ENCODE measurements at regions not wholly inside any gene's neighbourhood (a gene's known extent, or its start where the extent isn't known, plus 50 kb on each side); places are given as distances from the start of the nearest gene placed in this dataset.
"Not testable (repeated sequence)": the region's sequence is repeated elsewhere in the genome, so short reads cannot be mapped to it uniquely, and the experiment has no call there.

DNA sequence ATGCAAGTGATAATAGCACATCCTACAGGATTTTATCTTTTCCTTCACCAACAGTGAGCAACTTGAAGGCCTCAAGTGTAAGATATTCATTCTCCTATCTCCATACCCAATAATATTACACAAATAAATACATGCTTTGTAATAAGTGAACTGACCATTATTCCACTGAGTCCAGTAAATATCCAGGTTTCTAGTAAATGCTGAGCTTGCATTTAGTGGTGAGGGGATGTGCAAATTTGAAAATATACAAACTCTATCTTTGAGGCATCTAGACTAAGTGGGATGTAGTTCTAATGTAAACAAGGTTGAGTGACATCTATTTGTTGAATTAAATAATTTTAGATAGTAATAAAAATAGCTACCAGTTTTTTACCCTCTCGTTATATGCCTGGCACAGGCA is 587.6 kb upstream of the IL12A start:
- DNase-seq: no peak

DNA sequence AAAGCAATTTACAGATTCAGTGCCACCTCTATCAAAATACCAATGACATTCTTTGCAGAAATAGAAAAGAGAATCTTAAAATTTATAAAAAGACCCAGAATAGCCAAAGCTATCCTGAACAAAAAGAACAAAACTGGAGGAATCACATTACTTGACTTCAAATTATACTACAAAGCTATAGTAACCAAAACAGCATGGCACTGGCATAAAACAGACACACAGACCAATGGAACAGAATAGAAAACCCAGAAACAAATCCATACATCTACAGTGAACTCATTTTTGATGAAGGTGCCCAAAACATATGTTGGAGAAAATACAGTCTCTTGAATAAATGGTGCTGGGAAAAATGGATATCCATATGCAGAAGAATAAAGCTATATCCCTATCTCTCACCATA is 578.9 kb upstream of the IL12A start:
- not testable (repeated sequence) for DNase-seq

DNA sequence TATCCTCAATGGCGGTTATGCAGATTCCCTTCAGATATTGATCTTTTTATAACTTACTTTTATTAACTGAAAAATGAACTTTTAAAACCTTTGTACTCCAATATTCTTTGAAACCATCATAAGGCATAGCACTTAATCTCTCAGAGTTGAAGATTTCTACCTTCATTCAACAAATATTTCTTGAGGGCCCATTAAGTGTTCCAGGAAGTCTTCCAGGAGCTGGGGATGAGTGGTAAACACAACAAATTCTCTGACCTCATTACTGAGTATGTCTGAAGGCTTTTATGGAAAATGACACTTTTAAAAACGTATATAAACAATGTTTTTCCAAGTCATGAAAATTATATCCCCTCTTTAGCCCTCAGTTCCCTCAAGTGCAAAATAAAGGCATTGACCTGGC is 575.3 kb upstream of the IL12A start:
- DNase-seq: no peak

- DNase-seq: no peak
Measured at GRCh38 chr3:159416856-159417255, 571.8 kb upstream of the IL12A start.

DNA sequence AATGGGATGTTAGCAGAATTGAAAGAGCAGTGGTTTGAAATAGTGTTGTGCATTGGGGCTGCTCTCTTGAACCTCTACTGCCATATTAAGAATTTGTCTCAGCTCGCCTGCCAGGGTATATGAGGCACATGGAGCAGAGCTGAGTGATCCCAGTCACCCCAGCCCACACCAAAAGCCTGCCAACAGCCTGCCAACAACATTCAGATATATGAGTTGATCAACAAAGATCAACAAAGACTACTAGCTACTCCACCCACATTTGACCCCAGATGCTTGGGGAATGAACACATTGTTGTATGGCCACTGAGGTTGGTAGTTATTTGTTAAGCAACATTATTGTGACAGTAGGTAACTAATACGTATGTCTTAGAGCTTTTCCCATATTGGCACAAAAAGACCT is 570.9 kb upstream of the IL12A start:
- DNase-seq: no peak

DNA sequence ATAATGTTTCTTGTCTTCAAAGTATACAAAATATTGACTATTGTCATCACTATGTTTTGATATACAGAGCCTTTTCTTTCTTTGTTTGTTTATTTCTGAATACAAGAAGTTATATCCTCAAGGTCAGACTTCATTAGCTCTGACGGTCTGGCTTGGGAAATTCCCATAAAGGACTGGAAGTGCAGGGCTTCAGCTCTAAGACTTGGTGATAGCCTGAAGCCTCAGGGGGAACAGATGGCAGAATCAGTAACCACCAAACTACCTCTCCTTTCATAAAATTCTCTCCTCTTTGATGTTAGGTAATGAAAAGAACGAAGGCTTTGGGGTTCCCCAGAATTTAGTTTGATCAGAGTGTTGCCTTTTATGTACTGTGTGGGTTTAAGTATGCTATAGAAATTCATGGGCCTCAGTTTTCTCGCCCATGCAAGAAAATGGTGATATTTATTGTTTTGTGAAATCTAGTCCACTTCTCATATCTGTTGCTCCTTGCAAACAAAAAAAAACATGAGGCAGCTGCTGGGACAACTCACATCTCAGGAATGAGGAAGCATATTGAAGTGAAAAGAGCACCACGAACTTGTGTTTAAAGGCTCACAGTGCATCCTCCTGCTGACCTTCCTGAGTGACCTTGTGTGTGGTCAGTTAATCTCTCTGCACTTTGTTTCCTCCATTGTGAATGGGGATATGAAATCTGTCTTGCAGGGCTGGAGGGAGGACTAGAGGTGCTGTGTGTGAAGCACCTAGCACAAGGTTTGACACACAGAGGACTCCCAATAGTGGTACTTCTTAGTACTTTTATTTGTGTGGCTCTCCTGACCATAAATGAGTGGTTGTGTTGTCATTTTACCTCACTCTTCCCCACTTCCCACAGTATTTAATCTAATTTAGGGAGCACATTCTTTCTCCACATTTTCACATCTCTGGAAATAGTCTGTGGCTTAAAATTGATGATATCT is 569.8 kb upstream of the IL12A start:
- no peak for DNase-seq

- no peak for DNase-seq
Measured at GRCh38 chr3:159429702-159430101, 558.9 kb upstream of the IL12A start.

- DNase-seq: no peak
Measured at GRCh38 chr3:159432682-159433340, 555.8 kb upstream of the IL12A start.

DNA sequence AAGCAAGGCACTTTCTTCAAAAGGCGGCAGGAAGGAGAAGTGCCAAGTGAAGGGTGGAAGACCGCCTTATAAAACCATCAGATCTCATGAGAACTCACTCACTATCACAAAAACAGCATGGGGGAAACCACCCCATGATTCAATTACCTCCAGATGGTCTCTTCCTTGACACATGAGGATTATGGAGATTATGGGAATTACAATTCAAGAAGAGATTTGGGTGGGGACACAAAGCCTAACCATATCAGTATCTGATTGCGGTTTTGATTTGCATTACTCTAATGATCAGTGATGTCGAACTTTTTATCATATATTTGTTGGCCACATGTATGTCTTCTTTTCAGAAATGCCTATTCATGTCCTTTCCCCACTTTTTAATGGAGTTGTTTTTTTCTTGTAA is 549.3 kb upstream of the IL12A start:
- DNase-seq: no peak

GRCh38 chr3:159441279-159441678 is 547.4 kb upstream of the IL12A start:
- no peak for DNase-seq

DNA sequence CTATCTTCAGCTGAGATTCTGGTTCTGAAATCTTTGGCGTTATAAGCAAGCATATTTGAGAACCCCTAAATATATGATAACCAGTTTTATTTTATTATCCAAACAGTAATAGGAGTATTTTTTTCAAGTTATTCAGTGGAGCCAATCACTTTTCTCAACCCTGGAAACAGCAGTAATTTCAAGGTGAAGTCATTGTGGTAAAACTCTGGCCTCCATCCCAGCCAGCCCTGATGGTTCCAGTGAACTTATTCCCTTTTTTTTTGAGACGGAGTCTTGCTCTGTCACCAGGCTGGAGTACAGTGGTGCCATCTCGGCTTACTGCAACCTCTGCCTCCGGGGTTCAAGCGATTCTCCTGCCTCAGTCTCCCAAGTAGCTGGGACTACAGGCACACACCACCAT is 545.4 kb upstream of the IL12A start:
- no peak for DNase-seq

- no peak for DNase-seq
Measured at GRCh38 chr3:159447841-159448240, 540.8 kb upstream of the IL12A start.

DNA sequence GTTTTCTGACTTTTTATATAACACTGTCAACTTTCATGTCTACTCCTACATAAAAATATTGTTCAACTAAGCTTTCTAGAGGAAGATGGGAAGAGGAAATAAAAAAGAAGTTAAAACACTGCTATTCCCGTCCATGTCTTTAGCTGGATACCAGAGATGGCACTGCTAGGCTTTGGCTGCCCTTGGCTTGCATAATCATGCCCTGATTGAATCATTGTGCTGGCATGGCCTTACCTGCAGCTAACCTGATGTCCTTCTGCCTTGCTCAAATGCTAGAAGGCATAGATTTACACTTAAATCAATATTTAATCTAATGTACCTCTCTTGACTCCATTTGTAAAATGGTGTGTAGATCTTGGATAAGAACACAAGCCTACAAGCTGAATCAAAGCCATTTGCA is 539.7 kb upstream of the IL12A start:
- no peak for DNase-seq

DNA sequence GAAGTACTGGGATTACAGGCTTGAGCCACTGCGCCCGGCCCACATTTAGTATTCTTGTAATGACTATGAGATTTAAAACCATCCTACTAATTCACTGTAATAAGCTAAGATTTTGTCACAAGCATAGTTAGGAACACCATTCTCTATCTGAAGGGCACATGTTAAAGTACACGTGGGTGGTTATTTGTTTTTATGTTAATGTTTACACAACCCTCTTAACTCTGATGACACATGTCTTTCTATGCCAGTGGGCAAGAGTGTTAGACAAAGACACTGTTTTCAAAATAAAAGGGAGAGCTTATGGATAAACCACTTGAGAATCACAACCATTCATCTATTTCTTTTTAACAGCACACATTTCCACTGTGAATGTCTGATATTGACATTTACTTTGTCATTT is 537.6 kb upstream of the IL12A start:
- no peak for DNase-seq

DNA sequence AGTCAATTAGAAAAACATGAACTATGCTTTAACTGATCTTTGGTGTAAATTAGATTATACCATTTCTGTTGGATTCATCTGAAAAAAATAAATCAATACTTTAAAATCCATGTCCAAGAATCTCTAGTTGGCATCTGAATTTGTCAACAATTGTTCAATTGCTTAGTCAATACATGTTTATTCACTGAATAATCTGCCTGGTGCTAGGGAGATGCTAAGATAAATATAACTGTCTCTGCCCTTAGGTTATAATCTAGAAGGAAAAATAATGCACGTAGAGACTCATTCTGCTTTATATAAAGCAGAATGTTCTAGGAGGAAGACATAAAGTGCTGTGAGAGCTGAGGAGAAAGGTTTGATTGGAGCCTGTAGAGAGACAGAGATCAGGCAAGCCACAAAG is 537.2 kb upstream of the IL12A start:
- DNase-seq: no peak

- DNase-seq: no peak
Measured at GRCh38 chr3:159453036-159453435, 535.6 kb upstream of the IL12A start.

DNA sequence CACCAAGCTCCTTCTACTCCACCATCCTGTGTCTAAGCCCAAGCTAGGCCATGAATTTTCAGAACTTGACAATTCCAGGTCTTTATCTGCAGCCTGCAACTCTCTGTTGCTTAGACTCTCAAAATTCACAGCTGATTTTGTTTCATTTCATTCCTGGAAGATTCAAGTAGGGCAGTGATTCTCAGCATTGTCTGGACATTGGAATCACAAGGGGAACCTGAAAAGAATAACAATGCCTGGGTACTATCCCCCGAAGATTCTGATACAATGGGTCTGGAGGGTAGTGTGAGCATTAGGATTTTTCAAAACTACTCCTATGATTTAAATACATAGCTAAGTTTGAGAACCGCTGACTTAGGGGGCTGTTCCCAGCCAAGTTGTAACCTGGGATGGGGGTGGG is 534.7 kb upstream of the IL12A start:
- no peak for DNase-seq

DNA sequence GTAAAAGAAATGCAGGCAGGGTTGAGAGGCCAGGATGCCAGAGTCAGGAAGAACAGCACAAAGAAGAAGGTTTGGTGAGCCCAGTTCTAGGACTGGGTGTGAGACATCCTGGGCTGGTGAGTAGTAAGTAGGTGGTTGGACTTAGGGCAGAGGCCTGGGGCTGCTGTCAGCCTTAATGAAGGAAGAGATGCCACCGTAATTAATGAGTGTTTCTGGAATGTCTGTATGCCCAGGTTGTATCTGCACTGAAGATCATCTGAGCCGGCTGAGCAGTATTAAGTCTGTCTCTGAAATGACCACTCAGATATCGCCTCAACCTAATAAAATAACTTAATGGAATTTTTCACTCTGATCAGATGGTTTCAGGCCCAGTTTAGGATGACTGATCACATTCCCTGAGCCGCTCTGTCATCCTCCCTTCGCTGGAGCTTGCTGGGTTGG is 532.9 kb upstream of the IL12A start:
- peak; percentile 35 for DNase-seq

- DNase-seq: peak; percentile 95
Measured at GRCh38 chr3:159458010-159458409, 530.6 kb upstream of the IL12A start.

GRCh38 chr3:159458982-159459381 is 529.7 kb upstream of the IL12A start:
- DNase-seq: no peak

DNA sequence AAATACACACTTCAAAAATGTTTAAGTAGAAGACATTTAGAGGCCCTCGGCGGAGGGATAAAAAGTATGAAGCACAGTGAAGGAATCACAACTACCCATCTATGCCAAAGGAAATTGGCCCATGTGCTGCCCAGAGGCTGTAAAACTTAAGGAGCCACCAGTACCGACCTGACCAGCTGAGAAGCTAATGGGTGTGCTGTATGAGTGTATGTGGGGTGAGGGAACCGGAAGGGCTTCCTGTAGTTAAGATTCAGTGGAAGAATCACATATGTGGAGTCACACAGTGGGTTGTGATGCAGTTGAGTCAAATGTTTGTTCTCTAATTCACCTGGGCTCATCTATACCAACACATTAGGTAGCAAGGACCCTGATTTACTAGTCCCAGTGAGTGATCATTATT is 516.0 kb upstream of the IL12A start:
- no peak for DNase-seq

GRCh38 chr3:159473206-159473605 is 515.4 kb upstream of the IL12A start:
- DNase-seq: no peak

GRCh38 chr3:159480046-159480445 is 508.6 kb upstream of the IL12A start:
- no peak for DNase-seq

Data from fibroblast of skin of scalp (primary cell).